ENCODE measurements at regions not wholly inside any gene's neighbourhood (a gene's known extent, or its start where the extent isn't known, plus 50 kb on each side); places are given as distances from the start of the nearest gene placed in this dataset.

DNA sequence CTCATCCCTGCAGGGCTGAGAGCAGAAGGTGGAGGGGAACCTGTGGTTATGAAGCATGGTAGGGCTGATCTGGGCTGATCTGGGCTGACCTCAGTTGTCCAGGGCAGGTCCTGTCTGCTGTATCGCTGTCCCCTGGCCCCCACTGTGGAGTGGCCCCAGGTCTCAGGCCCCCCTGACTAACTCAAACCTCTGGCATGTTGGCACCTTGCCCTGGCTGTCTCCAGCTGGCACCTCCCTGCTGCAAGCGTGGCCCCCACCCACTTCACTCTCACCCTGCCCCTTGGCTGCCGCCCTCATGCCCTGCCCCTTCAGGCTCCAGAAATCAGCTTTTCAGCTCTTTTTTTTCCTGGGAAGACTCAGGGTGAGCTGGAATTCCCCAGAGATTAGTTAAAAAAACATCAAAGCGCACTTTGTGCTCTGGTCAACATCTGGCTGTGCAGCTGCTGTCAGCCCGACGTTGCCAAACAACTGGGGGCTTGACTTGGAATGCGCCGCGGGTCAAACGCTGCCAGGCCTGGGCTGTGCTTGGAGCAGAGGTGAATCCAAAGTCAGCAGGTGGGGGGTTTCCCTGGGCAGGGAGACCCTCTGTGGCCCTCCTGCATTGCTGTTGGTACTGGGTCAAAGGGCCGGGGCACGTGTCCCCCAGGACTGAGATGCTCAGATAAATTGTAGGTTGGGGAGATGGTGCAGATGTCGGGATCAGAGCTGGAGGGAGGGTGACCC lies 173.8 kb upstream of the HDAC4 start:
- WGBS: 37% methylated on average over 12 of the region's 13 CpGs
- Histone ChIP-seq H3K9me3 (no peaks in the 10 kb centered on the region), H3K27me3 (peaks cover 9% of the 10 kb centered on the region), H3K27ac (no peak overlapping the region), H3K36me3 (no peaks in the 10 kb centered on the region), H3K4me3 (no peak overlapping the region), H3K4me1 (peaks cover 5% of the 10 kb centered on the region)
- DNase-seq (ENCODE audit: low spot score in 2 of 2): no peak
- TF ChIP-seq EP300 (IDR thresholded peaks at IDR 0.05): no peak
- TF ChIP-seq POLR2A (IDR thresholded peaks at IDR 0.05): no peak

DNA sequence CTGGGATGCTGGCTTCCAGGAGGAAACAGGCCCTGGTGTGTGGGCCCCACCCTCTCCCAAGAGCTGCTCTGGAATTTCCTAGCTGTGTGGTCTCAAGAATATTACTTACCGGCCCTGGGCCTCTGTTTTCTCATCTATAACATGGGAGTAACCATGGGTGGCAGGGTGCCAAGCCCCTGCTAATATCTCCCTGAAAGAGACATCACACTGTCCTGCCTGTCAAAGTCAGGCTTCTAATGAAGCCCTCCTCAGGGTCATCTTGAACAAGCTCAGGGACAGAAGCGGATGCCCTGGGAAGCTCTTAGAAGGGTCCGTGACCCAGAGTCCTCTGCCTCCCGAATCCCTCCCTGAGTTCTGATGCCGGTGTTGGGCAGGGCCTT lies 173.2 kb upstream of the HDAC4 start:
- H3K9me3 ChIP-seq: no peaks in the 10 kb centered on the region
- no peak for TF ChIP-seq POLR2AphosphoS5 (IDR thresholded peaks at IDR 0.05)
- TF ChIP-seq EP300 (IDR thresholded peaks at IDR 0.05): no peak
- DNase-seq (ENCODE audit: low spot score in 2 of 2): no peak
- H3K4me1 ChIP-seq: peaks cover 5% of the 10 kb centered on the region
- H3K4me3 ChIP-seq: no peak overlapping the region
- WGBS: 65% methylated on average over 3 of the region's 5 CpGs
- H3K36me3 ChIP-seq: no peaks in the 10 kb centered on the region
- H3K27me3 ChIP-seq: peaks cover 9% of the 10 kb centered on the region
- H3K27ac ChIP-seq: no peak overlapping the region

DNA sequence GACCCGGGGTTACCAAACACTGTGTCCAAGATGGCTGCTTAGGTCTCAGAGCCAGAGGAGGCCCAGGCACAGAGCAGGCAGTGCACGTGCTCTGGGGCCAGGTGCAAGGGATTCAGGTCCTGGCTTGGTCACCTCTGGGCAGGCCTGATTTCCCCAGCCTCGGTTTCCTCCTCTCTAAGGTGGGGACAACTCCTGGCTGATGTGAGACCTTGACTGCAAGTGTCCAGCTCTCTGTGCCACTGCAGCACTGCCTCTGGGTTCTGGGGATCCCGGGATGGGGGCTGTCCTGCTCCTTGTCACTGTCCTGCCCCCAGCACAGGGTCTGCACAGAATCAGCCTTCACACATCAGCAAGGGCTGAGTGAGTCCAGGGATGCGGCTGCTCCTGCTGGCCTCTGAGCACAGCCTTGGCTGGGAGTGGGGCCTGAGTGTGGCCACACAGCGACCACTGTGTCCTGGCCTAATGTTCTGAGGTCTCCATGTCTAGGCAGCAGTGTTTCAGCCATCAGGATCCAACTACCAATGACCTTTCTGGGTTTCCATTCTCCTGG lies 170.2 kb upstream of the HDAC4 start:
- DNase-seq (ENCODE audit: low spot score in 2 of 2): no peak
- H3K36me3 ChIP-seq: no peaks in the 10 kb centered on the region
- 94% methylated on average over 4 of the region's 6 CpGs for WGBS
- TF ChIP-seq EP300 (IDR thresholded peaks at IDR 0.05): no peak
- TF ChIP-seq, protein P1, sequence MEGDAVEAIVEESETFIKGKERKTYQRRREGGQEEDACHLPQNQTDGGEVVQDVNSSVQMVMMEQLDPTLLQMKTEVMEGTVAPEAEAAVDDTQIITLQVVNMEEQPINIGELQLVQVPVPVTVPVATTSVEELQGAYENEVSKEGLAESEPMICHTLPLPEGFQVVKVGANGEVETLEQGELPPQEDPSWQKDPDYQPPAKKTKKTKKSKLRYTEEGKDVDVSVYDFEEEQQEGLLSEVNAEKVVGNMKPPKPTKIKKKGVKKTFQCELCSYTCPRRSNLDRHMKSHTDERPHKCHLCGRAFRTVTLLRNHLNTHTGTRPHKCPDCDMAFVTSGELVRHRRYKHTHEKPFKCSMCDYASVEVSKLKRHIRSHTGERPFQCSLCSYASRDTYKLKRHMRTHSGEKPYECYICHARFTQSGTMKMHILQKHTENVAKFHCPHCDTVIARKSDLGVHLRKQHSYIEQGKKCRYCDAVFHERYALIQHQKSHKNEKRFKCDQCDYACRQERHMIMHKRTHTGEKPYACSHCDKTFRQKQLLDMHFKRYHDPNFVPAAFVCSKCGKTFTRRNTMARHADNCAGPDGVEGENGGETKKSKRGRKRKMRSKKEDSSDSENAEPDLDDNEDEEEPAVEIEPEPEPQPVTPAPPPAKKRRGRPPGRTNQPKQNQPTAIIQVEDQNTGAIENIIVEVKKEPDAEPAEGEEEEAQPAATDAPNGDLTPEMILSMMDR (IDR thresholded peaks at IDR 0.05): no peak
- TF ChIP-seq POLR2AphosphoS5 (IDR thresholded peaks at IDR 0.05): no peak
- no peak for TF ChIP-seq POLR2A (IDR thresholded peaks at IDR 0.05)
- peaks cover 7% of the 10 kb centered on the region for H3K27me3 ChIP-seq
- H3K9me3 ChIP-seq: no peaks in the 10 kb centered on the region
- no peak overlapping the region for H3K27ac ChIP-seq
- H3K4me1 ChIP-seq: peaks cover 10% of the 10 kb centered on the region
- no peak overlapping the region for H3K4me3 ChIP-seq

DNA sequence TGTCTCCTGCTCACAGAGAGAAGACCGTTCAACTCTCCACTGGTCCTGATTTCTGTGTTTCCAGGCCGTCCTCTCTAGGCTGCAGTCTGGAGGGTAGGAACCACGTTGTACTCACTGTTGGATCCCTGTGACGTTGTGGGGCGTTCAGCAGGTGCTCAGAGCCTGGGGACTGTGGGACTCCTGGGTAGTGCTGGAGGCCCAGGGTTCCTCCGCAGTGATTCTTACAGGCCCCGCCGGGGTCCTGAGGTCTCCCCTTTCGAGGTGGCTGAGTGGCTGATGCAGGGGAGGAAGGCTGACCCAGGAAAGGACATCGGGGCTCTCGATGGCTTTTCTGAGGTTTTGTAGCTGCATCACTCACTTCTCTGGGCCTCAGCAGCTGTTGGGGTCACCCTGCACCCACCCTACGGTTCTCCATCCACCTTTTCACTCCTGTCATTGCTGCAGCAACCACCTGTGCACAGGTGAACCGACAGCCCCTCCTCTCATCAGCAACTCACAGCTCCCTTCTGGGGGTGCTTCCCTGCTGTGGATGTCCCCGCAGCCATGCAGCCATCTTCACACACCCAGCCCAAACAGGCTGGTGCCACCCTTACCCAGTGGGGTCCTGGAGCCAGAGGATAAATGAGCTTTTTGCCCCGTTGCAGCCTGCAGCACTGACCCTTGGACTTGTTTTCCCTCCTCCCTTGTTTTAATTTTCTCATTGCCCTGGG lies 169.6 kb upstream of the HDAC4 start:
- H3K27ac ChIP-seq: no peak overlapping the region
- WGBS: 79% methylated on average over 14 of the region's 15 CpGs
- H3K4me1 ChIP-seq: peaks cover 10% of the 10 kb centered on the region
- no peaks in the 10 kb centered on the region for H3K9me3 ChIP-seq
- no peak for DNase-seq (ENCODE audit: low spot score in 2 of 2)
- H3K4me3 ChIP-seq: no peak overlapping the region
- peaks cover under 1% of the 10 kb centered on the region for H3K27me3 ChIP-seq
- no peaks in the 10 kb centered on the region for H3K36me3 ChIP-seq
- no peak for TF ChIP-seq POLR2AphosphoS5 (IDR thresholded peaks at IDR 0.05)
- TF ChIP-seq POLR2A (IDR thresholded peaks at IDR 0.05): no peak
- TF ChIP-seq, protein P1 (IDR thresholded peaks at IDR 0.05): no peak
- TF ChIP-seq EP300 (IDR thresholded peaks at IDR 0.05): no peak

DNA sequence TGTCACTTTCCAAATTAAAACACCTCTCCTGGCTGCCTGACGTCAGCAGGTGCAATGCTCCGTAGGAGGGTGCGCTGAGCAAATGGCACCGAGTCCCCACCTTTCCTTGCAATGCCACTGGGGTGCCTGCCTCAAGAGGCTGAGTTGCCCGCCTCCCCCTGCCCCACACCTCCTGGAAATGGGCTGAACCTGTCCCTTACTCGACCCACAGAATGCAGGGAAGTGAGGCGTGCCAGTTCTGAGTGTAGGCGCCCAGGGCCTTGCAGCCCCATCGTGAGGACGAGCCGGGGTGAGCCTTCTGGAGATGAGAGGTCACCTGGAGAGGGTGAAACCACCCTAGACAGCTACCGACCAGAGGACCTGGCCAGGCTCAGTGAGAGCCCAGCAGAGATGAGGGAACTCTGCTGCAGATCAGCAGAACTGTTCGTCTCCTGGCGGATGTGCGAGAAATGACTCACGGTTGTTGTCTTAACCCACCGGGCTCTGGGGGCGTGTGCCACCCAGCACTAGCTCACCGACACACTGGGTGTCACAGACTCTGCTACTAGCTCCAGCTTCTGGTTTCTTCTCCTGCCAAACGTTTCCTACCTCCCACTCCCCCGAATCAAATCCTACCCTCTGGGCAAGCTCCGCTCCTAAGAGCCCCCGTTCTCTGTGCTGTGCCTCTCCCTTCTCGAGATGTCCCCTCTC lies 168.7 kb upstream of the HDAC4 start:
- DNase-seq (ENCODE audit: low spot score in 2 of 2): no peak
- Histone ChIP-seq H3K9me3 (no peaks in the 10 kb centered on the region), H3K27ac (no peak overlapping the region), H3K36me3 (no peaks in the 10 kb centered on the region), H3K27me3 (no peaks in the 10 kb centered on the region), H3K4me3 (no peak overlapping the region), H3K4me1 (peaks cover 7% of the 10 kb centered on the region)
- 74% methylated on average over 19 of the region's 24 CpGs for WGBS
- no peak for TF ChIP-seq POLR2A (IDR thresholded peaks at IDR 0.05)
- TF ChIP-seq EP300 (IDR thresholded peaks at IDR 0.05): no peak
- TF ChIP-seq, protein P1 (IDR thresholded peaks at IDR 0.05): no peak
- no peak for TF ChIP-seq POLR2AphosphoS5 (IDR thresholded peaks at IDR 0.05)

DNA sequence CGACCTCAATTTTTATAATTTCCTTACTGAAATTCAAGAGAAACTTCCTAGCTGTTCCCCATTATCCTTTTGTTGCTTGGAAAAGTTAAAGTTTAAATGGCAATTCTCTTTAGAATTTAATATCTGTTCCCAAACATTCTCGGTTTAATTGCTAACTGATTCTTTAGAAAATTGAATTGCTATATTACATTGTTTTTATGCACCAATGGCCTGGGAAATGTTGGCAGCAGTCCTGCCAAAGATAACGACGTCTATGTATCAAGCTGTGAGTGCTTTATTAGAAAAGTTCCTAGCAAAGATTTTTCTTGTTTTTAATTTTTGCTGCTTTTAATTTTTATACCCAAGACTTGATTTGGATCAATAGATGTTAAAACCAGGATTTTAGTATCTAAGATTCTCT lies 167.8 kb upstream of the HDAC4 start:
- no peaks in the 10 kb centered on the region for H3K27me3 ChIP-seq
- no peaks in the 10 kb centered on the region for H3K36me3 ChIP-seq
- TF ChIP-seq POLR2AphosphoS5 (IDR thresholded peaks at IDR 0.05) (no peak), EP300 (IDR thresholded peaks at IDR 0.05) (no peak), POLR2A (IDR thresholded peaks at IDR 0.05) (no peak)
- TF ChIP-seq, protein P1 (IDR thresholded peaks at IDR 0.05): no peak
- no peak overlapping the region for H3K4me3 ChIP-seq
- WGBS: 41% methylated on average over 4 of the region's 4 CpGs
- peaks cover 5% of the 10 kb centered on the region for H3K4me1 ChIP-seq
- H3K27ac ChIP-seq: no peak overlapping the region
- no peak for DNase-seq (ENCODE audit: low spot score in 2 of 2)
- H3K9me3 ChIP-seq: no peaks in the 10 kb centered on the region

Measured in suprapubic skin (tissue), 4 donors.